HG02610 (cell line): ENCODE measurements at regions not wholly inside any gene's neighbourhood (a gene's known extent, or its start where the extent isn't known, plus 50 kb on each side); places are given as distances from the start of the nearest gene placed in this dataset.
A peak's percentile ranks its signal among the peaks of the same experiment; 100 is the strongest.

Experiments
- ATAC-seq: cut with Tn5 transposase; IDR thresholded peaks from one replicate; pipeline ENCODE4 v1.9.1; 2021; ENCODE audit warnings: mild to moderate bottlenecking, moderate library complexity; ENCODE audit not compliant: unreplicated experiment

DNA sequence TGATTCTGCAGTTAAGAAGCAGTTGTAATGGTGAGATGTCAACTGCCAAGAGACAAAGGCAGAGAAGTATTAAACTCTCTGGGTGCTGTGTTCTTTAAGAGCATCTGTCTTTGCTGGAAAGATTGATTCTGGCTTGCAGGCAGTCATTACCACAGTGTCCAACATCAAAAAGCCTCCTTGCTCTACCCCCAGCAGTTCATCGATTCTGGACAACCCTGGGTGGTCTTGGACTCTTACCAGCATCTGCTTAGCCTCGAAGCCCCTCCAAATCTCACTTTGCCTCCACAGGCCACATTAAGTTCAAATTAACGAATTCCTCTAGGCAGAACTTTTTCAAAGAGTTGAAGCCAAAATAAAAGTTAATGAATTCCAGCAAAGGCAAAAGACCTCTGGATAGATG is 1061.4 kb downstream of the TSN start:
- no peak for ATAC-seq

DNA sequence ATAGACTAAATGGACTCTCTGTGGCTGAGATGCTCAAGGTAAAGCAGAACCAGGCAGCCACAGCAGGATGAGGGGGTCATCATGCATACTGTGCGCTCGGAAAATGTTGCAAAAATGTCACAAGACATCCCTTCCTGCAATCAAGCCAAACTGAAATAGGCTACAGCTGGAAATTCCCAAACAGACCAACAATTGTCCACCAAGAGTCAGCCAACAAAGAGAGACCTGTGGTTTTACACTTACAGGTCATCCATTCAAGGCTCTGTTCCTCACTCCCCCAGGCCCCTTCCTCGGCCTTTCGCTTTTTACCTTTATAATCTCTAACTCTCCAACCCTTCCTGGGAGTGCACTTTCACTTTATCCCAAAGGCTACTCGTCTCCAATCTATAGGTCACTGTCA is 1066.9 kb downstream of the TSN start:
- ATAC-seq: no peak

DNA sequence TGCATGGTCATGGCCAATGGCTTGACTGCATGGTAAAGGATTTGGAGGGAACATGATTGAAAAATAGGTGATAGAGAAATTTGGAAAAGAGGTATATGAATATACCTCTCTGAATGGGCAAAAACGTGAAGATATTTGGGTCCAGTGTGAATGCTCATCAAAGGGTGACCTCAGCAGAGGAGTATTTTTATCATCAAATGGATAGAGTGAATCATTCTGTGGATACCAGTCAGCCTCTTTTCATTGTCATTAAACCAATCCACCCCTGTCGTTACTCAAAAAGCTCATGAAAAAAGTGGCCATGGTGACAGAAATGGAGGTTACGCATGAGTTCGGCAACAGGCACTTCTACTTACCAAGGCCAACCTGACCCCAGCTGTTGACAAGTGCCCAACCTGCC is 1074.7 kb downstream of the TSN start:
- no peak for ATAC-seq

DNA sequence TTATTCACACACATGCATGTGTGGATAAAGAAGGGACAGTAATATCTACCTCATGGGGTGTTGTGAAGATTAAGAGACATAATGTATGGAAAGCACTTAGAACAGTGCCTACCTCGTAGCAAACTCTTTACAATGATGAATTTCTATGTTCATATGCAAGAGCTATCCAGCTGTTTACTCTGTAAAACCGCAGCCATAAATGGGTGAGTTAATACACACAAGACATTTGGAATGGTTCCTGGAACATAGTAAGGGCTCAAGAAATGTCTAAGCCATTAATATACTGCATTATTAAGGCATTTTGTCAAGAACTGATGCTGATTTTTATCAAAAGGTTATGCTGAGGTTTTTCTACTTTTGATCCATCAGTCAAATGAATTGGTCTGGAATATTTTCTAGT is 1076.2 kb downstream of the TSN start:
- ATAC-seq: no peak

DNA sequence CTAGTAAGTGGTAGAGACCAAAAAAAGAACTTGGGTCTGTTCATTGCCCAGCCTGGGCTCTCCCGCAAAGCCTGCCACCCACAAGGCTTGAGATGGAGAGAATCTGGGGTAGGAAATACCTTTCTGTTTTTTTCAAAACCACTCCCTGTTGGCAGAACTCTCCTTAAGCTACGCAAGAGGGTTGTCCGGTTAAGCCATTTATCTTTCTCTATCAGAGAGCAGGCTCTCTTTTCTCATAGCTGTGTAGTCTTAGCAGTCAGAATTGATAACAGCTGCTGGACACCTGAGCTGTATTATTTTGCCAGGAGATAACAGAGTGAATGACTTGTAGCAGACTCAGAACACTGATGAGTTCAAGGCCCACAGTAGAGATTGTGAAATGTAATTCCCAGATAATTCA is 1088.1 kb downstream of the TSN start:
- ATAC-seq: no peak

DNA sequence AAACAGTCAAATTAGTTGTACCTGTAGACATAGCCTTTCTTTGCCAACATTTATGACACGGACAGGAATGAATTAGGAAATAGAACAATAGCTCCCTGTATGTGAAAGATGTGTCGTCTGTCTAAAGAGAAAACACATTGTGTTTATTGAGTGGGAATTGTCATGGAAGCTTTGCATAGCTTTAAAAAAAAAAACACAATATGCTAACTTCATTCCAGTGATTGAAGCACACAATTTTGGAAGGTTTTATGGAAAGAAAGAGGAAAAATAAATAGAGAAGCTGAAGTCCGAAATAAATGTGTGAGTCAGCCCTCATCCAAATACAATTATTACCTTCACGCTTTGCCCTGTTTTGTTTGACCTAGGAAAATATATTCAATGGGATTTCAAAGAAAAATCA is 1095.7 kb downstream of the TSN start:
- no peak for ATAC-seq

DNA sequence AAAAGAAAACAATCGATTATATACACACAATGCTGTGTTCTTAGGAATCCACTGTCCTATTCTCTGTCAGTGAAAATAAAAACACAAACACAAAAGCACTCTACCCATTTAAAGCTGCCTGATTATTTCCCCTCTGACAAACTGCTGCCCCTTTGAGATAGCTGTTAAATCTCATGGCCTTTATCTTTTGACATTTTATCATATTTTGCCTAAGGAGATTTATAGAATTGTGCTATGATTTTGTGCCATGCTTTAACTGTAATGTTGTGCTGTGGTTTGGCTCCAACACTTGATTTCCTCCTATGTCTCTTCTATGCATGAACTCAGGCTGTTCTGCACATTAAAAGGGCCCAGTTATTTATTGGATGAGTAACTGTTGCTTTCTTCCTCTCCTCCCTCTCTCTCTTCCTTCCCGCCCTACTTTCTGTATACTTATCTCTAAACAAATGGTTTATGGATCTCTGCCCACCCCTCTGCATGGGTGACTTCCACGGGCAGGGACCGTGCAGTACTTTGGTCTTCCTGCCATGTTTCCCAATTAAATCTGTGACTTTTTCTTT is 1096.6 kb downstream of the TSN start:
- no peak for ATAC-seq

DNA sequence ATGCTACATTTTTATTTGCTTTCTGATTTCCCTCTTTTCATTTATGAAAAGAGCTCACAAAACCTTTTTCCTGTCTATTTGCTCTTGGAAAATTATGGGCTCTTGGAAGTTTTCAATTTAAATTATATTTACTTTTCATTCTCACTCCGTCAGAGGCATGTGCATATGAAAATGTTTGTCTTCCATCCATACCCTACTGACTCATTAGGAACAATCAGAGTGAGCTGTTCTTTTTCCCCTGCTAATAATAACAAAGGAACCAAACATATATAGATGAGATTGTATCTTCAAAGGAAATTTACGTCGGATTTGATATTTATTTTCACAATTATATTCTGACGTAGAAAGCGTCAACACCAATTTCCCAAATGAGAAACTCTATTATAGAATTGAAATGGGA is 1101.2 kb downstream of the TSN start:
- ATAC-seq: no peak

DNA sequence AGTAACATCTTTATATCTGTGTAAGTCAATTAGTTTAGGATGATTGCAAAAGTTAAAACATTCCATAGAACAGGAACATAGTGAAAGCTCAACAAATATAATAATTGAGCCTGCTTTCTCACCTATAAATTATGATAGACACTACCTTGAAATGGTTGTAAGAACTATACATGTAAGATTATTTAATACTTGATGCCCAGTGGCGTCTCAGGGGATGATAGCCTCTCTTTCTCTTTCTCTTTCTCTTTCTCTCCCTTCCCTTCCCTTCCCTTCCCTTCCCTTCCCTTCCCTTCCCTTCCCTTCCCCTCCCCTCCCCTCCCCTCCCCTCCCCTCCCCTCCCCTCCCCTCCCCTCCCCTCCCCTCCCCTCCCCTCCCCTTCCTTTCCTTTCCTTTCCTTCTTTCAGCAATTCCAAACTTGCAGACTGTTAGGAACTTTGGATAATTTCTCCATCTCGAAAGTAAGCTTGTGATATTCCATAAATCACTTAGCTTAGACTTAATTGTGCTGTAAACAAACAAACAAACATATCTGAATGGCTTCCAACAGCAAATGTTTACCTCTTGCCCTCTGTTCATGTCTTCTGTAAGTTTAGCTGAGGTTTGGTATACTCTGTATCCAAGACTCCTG is 1102.7 kb downstream of the TSN start:
- no peak for ATAC-seq

DNA sequence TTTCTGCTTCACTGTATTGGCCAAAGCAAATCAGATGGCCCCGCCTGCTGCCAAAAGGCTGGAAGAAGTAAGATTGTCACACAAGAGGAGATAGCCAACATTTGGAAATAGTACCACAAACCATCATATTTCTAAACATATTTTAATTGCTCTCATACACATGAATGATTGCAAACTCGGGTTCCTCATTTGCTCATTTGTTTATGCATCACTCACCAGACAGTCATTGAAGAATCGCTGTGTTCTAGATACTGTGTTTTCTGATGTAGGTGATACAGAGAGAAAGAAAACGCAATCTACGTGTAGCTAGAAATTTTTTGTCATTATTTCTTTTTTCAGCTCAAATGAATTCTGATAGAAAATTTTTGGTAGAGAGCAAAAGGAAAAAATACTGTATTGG is 1103.4 kb downstream of the TSN start:
- ATAC-seq: no peak

DNA sequence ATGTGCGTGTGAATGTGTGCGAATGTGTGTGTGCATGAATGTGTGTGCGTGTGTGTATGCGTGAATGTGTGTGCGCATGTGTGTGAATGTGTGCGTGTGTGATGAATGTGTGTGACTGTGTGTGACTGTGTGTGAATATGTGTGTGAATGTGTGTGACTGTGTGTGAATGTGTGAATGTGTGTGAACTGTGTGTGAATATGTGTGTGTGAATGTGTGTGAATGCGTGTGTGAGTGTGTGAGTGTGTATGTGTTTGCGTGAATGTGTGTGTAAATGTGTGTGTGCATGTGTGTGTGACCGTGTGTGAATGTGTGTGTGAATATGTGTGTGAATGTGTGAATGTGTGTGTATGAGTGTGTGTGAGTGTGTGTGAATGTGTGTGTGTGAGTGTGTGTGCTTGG is 1103.8 kb downstream of the TSN start:
- ATAC-seq: no peak

DNA sequence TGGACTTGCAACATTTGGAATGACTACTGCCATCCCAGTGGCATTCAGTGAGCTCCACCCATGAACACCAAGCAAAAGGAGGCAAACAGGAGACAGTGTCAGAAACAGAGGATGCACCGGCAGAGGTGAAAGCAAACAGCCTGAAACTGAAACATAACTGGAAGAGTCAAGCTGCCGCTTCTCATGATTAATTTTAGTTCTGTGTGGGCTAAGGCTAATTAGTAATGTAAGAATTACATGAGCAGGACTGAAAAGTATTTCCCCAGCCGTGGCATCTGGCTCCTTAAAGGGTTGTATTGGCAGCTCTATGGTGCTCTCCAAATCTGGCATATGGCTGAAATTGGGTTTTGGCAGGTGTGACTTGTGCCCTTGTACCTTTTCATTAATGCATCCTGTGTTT is 1108.1 kb downstream of the TSN start:
- peak; percentile 55 for ATAC-seq

DNA sequence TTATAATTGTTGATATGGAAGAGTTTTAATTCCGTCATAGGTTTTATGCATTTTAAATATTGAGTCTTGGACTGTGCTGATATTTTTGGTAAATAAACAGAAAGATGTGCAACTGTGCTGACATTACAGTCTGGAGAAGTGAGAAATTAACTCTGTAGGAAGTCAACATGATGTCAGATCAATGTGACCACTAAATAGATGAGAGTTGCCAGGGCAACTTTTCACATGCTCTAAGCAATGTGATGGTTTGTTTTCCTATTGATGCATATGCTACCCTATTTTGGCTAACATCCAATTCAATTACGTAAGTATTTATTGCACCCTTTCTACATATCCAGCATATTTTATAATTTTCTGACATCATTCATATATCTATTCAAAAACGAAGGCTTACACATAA is 1109.3 kb downstream of the TSN start:
- ATAC-seq: no peak

DNA sequence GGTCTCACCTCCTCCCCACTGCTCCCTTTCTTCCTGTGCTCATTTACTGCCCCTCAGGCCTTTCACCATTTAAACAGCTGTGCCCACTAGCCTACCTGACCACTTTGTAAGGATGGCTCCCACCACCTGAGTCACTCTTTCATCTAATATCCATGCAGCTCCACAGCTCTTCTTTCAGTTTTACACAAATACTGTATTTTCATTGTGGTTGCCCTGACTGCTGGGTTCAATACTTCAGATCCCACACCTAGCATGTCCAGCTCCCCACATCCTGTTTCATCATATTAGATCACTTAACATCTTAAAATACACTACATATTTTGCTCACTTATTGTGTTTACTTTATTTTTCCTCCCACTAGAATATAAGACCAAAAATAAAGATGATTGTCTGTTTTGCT is 1110.6 kb downstream of the TSN start:
- ATAC-seq: peak; percentile 42

DNA sequence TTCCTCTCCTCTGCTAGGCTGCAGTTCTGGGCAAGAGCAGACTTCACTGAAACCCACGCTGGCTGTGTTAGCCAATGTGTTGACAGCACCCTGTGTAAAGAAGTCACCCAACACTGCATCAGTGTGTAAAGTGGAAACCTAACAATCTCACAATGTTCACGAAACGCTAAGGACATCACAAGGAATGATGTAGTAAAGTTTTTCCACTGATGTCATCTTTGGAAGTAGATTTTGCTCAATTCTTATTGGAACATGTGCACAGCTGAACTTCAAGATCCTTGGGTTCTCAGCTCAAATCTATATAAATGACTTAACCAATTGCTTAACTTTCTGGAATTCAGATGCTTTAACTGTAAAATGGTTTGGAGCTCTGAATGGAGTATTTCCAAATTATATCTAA is 1112.5 kb downstream of the TSN start:
- no peak for ATAC-seq

DNA sequence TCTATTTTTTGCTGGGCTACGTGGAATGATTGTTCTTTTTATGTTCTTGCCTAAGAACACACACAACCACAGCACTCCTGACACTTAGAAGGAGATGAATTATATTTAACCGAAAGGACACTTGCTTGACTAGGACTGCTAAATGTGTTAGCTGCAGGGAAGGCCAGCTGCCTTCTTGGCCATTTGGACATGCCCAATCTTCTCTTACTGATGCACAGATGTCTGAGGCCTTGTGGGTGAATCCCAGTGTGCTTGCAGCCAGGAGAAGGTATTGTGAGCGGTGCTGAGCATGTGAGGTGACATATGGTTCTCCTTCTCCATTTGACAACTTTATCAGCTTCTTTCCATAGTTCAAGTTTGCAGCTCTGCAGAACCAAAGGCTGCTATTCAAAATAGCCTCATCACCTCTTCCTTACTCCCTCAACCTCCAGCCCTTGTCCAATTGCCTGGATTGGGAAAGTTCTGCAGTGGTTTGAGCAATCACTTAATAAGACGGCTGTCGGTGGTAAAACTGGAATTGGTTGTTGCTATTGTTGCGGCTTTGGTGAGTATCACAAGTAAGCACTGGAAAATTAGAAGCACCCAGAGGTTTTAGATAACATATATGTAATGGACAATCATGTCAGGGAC is 1113.3 kb downstream of the TSN start:
- ATAC-seq: no peak

DNA sequence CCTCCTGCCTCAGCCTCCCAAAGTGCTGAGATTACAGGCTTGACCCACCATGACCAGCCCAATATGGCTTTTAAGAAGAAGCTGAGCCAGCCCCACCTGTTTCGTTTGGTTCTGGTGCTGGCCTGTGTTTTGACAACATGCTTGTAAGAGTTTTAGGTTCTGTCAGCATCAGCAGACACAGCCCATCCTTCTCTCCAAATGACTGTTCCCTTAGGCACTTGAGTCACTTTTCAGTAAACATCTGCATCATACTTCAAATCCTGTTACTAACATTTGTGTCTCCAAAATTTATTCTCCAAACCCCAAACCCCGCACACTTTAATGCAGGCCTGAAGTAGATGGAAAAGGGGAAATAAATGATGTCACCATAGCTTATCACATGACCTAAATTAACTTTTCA is 1118.5 kb downstream of the TSN start:
- ATAC-seq: no peak

DNA sequence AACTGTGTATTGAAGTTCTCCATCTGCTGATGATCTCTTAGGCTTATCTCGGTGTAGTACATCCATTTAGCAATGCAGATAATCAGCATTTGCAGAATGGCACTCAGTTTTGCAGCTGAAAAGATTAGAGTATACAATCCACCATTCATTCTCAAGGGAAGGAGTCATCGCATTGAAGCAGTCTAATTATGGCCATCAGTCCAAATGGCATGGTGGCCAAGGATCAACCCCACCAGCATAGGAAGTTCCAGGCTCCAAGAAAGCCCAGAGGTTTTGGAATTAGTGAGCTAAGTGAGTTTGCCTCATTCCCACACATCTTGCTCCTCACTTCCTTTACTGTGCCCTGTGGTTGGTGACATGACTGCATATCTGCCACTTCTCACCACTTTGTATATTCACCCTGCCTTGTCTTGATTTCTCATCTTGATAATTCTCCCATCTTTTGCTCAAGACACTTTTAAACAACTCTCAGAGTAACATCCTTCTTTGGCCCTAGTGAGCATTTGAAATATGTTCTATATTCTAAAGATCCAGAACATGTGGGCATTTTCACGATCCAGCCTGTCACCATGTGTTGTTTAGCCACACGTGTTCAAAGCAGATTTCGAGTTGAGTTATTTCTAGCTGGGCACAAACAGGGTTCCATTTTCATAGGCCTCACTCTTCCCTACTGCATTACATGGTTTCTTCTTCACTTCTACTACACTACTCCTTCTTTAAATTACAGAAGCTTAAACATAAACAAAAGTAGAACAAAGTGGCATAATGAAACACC is 1119.8 kb downstream of the TSN start:
- no peak for ATAC-seq

DNA sequence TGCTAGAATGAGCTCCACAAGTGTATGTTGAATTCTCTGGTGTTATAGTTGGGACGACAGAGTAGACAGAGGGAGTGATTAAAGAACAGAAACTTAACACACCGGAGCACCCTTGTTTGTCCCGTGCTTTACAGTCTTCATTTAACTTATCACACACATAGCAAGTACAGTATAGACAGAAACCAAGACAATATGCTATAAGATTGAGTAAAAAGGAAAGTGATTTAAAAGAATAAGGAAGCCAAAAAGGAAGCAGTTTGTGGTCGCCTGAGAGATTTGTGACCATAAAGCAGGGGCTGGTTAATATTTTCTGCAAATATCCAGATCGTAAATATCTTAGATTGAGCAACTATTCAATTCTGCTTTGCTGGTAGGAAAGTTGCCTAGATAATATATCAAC is 1128.4 kb downstream of the TSN start:
- no peak for ATAC-seq

DNA sequence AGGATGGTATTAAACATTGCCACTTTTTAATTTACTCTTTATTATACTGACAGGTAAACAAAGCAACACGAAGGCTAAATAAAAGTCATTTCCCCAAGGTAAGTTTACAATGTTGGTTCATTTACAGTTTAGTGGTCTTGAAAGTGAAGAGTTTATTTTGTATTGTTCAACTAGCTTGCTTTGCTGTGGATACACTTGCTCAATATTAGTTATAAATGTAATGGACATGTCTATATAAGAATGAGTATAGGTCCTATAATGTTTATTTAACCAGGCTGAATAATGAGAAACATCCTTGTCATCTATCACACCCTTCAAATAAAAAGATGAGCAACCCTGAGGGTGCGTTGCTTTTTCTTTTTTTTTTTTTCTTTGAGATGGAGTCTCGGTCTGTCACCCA is 1129.4 kb downstream of the TSN start:
- no peak for ATAC-seq

DNA sequence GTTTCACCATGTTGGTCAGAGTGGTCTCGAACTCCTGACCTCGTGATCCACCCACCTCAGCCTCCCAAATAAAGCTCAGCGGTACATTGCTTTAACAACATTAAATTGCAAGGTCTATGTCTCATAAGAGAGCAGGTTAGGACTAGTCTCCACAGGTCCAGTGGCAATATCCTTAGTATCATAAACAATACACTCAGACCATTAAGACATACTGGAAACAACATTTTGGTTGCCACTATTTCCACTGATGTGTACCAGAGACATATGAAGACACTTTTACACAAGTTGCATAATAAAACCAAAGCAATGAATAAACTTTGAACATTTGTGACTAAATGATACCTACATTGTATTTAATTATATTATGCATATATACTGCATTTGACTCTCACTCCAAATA is 1130.0 kb downstream of the TSN start:
- ATAC-seq: no peak

DNA sequence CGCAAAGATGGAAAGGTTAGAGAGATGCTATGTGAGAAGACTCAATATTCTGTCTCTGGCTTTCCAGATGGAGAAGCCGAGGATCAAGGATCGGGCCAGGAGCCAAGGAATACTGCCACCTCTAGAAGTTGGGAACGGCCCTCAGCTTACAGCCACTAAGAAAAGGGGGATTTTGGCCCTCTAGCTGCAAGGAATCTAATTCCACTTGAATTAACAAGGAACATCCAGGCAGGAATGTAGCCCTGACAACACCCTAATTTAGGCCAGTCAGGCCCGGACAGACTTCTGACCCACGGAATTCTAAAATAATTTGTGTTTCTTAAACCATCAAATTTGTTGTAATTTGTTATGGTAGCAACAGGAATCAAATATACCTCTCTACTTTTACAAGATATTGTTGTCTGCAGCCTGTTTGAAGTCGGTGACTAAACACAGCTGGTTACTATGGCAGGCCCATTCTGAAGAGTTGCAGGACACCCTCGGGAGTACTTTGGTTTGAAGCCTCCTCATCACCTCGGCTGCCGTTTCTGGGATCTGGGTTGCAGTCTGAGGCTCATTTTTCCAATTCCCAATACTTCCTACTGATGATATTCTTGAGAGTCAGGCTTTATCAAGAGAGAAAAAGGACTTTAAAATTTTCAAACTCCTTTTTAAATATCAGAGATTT is 1131.2 kb downstream of the TSN start:
- ATAC-seq: no peak
